IPS DF 6.9 (cell line): ENCODE measurements at regions not wholly inside any gene's neighbourhood (a gene's known extent, or its start where the extent isn't known, plus 50 kb on each side); places are given as distances from the start of the nearest gene placed in this dataset.
"Not testable (repeated sequence)": the region's sequence is repeated elsewhere in the genome, so short reads cannot be mapped to it uniquely, and the experiment has no call there.

Experiments
- DNase-seq: peaks from one replicate; pipeline ENCODE4 v3.0.0-alpha.2; 2013; ENCODE audit warnings: low read depth, low spot score
- H3K27ac ChIP-seq: one replicate; pipeline ENCODE4 v1.5.1; 2013; ENCODE audit warnings: low read length, control low read depth
- H3K27me3 ChIP-seq: 2 replicates; pipeline ENCODE4 v1.6.1; 2013; ENCODE audit warnings: mild to moderate bottlenecking, low read length; ENCODE audit not compliant: control insufficient read depth, insufficient read depth
- H3K36me3 ChIP-seq: 2 replicates; pipeline ENCODE4 v1.6.1; 2013; ENCODE audit warnings: low read length; ENCODE audit not compliant: control insufficient read depth, insufficient read depth
- H3K4me1 ChIP-seq: 2 replicates; pipeline ENCODE4 v1.6.1; 2013; ENCODE audit warnings: low read length; ENCODE audit not compliant: control insufficient read depth, insufficient read depth
- H3K4me3 ChIP-seq: 2 replicates; pipeline ENCODE4 v1.5.1; 2013; ENCODE audit warnings: mild to moderate bottlenecking, low read length
- H3K9me3 ChIP-seq: 2 replicates; pipeline ENCODE4 v1.6.1; 2013; ENCODE audit warnings: low read length, inconsistent platforms; ENCODE audit not compliant: control insufficient read depth, insufficient read depth
- WGBS: extraction: QIAGEN DNeasy Blood & Tissue Kit; methylation state at CpG from one replicate; pipeline ENCODE4 v1.1.7; 2013; ENCODE audit warnings: mixed read lengths, missing lambda C conversion rate; ENCODE audit not compliant: insufficient read length, insufficient coverage; 5-methylcytosine and 5-hydroxymethylcytosine counted together

GRCh38 chr15:99842071-99842470, 108.8 kb upstream of the LYSMD4 start:
- H3K27ac ChIP-seq: no peak overlapping the region
- H3K27me3 ChIP-seq: no peaks in the 10 kb centered on the region
- H3K4me1 ChIP-seq: no peaks in the 10 kb centered on the region
- no peak overlapping the region for H3K4me3 ChIP-seq
- no peak for DNase-seq
- WGBS: no CpG with 5 or more reads among the region's 1 CpG
- no peaks in the 10 kb centered on the region for H3K36me3 ChIP-seq
- H3K9me3 ChIP-seq: no peaks in the 10 kb centered on the region

GRCh38 chr15:99826157-99826780, 93.0 kb upstream of the LYSMD4 start:
- no CpG with 5 or more reads among the region's 4 CpGs for WGBS

GRCh38 chr15:99823346-99823745, 90.1 kb upstream of the LYSMD4 start:
- Histone ChIP-seq H3K4me3 (no peak overlapping the region), H3K4me1 (no peaks in the 10 kb centered on the region), H3K9me3 (no peaks in the 10 kb centered on the region), H3K27ac (no peak overlapping the region), H3K27me3 (no peaks in the 10 kb centered on the region), H3K36me3 (no peaks in the 10 kb centered on the region)
- no peak for DNase-seq
- no CpG with 5 or more reads among the region's 5 CpGs for WGBS

More at GRCh38 chr15:99826157-99826780, 93.0 kb upstream of the LYSMD4 start:
- Histone ChIP-seq H3K9me3 (no peaks in the 10 kb centered on the region), H3K4me3 (no peak overlapping the region), H3K4me1 (no peaks in the 10 kb centered on the region), H3K27ac (no peak overlapping the region), H3K36me3 (no peaks in the 10 kb centered on the region), H3K27me3 (no peaks in the 10 kb centered on the region)
- DNase-seq: no peak

GRCh38 chr15:99819981-99820718, 86.9 kb upstream of the LYSMD4 start:
- H3K9me3 ChIP-seq: no peaks in the 10 kb centered on the region
- no CpG with 5 or more reads among the region's 2 CpGs for WGBS

GRCh38 chr15:99818872-99819271, 85.6 kb upstream of the LYSMD4 start:
- no CpG with 5 or more reads among the region's 3 CpGs for WGBS
- no peak overlapping the region for H3K4me3 ChIP-seq

More at GRCh38 chr15:99819981-99820718, 86.9 kb upstream of the LYSMD4 start:
- H3K27me3 ChIP-seq: no peaks in the 10 kb centered on the region
- H3K4me3 ChIP-seq: no peak overlapping the region
- DNase-seq: no peak
- no peaks in the 10 kb centered on the region for H3K36me3 ChIP-seq
- H3K27ac ChIP-seq: no peak overlapping the region
- no peaks in the 10 kb centered on the region for H3K4me1 ChIP-seq

GRCh38 chr15:99816862-99817261, 83.6 kb upstream of the LYSMD4 start:
- DNase-seq, H3K27me3 ChIP-seq, H3K36me3 ChIP-seq, H3K9me3 ChIP-seq, H3K27ac ChIP-seq, H3K4me1 ChIP-seq, H3K4me3 ChIP-seq: not testable (repeated sequence)
- no CpG with 5 or more reads among the region's 2 CpGs for WGBS

More at GRCh38 chr15:99818872-99819271, 85.6 kb upstream of the LYSMD4 start:
- Histone ChIP-seq H3K9me3 (no peaks in the 10 kb centered on the region), H3K4me1 (no peaks in the 10 kb centered on the region), H3K27ac (no peak overlapping the region), H3K27me3 (no peaks in the 10 kb centered on the region), H3K36me3 (no peaks in the 10 kb centered on the region)
- no peak for DNase-seq

GRCh38 chr15:99810663-99811062, 77.4 kb upstream of the LYSMD4 start:
- not testable (repeated sequence) for H3K27ac ChIP-seq, H3K4me1 ChIP-seq, H3K27me3 ChIP-seq, DNase-seq, H3K9me3 ChIP-seq, H3K4me3 ChIP-seq, H3K36me3 ChIP-seq
- WGBS: no CpG with 5 or more reads among the region's 2 CpGs

GRCh38 chr15:99799854-99800250, 66.6 kb upstream of the LYSMD4 start:
- H3K4me3 ChIP-seq, DNase-seq, H3K9me3 ChIP-seq, H3K27me3 ChIP-seq, H3K27ac ChIP-seq, H3K36me3 ChIP-seq, H3K4me1 ChIP-seq: not testable (repeated sequence)
- WGBS: no CpG with 5 or more reads among the region's 33 CpGs

GRCh38 chr15:99799182-99799853, 66.1 kb upstream of the LYSMD4 start:
- H3K4me1 ChIP-seq, DNase-seq, H3K27me3 ChIP-seq, H3K9me3 ChIP-seq, H3K4me3 ChIP-seq, H3K27ac ChIP-seq, H3K36me3 ChIP-seq: not testable (repeated sequence)
- no CpG with 5 or more reads among the region's 26 CpGs for WGBS

GRCh38 chr15:99796940-99797870, 64.0 kb upstream of the LYSMD4 start:
- not testable (repeated sequence) for H3K4me1 ChIP-seq, H3K9me3 ChIP-seq, H3K36me3 ChIP-seq, H3K27ac ChIP-seq, H3K27me3 ChIP-seq, H3K4me3 ChIP-seq, DNase-seq
- WGBS: no CpG with 5 or more reads among the region's 21 CpGs
